K562 (cell line): ENCODE measurements at regions not wholly inside any gene's neighbourhood (a gene's known extent, or its start where the extent isn't known, plus 50 kb on each side); places are given as distances from the start of the nearest gene placed in this dataset.

Source experiments
- ATF2 ChIP-seq: sonication (generic); formaldehyde crosslinking; IDR thresholded peaks from 2 replicates; pipeline ENCODE4 v1.8.1; 2022; ENCODE audit warnings: missing genetic modification reagents
- BRF2 ChIP-seq: IDR thresholded peaks from 3 replicates; pipeline ENCODE4 v1.6.1; 2011; ENCODE audit warnings: borderline replicate concordance, mild to moderate bottlenecking; ENCODE audit not compliant: insufficient read length, insufficient read depth
- FOXJ3 ChIP-seq: sonication (generic); formaldehyde crosslinking; IDR thresholded peaks from 2 replicates; pipeline ENCODE4 v1.4.0; 2020; ENCODE audit warnings: mild to moderate bottlenecking, missing genetic modification reagents
- PCBP2 ChIP-seq: fragments of 200-400 bp; formaldehyde crosslinking; IDR thresholded peaks from 2 replicates; pipeline ENCODE4 v1.6.1; 2018; ENCODE audit warnings: low read length, low read depth, mild to moderate bottlenecking, moderate library complexity; ENCODE audit not compliant: poor library complexity, severe bottlenecking
- POLR2A ChIP-seq: fragments of 450-650 bp; conservative IDR thresholded peaks from 2 replicates; pipeline ENCODE4 v1.6.1; 2016
- POLR2AphosphoS2 ChIP-seq: IDR thresholded peaks from 2 replicates; pipeline ENCODE4 v1.6.1; 2012; ENCODE audit warnings: low read length, improper control_type of control experiment
- REST ChIP-seq, 2 experiments: fragments of 450-650 bp; formaldehyde crosslinking in 1 of 2; IDR thresholded peaks; 2 replicates each; pipeline versions ENCODE4 v1.4.0 to v1.6.1; 2014 to 2020; ENCODE audit warnings: mild to moderate bottlenecking in 2 of 2, borderline replicate concordance in 1 of 2, low read depth in 1 of 2
- SRSF7 ChIP-seq: fragments of 200-400 bp; formaldehyde crosslinking; optimal IDR thresholded peaks from 2 replicates; pipeline ENCODE3; 2017; ENCODE audit warnings: mild to moderate bottlenecking, low read depth, low read length
- TARDBP ChIP-seq: fragments of 450-650 bp; IDR thresholded peaks from 2 replicates; pipeline ENCODE4 v1.6.1; 2016
- TGIF2 ChIP-seq: sonication (generic); formaldehyde crosslinking; IDR thresholded peaks from 2 replicates; pipeline ENCODE4 v1.8.1; 2022; ENCODE audit warnings: mild to moderate bottlenecking, missing genetic modification reagents, moderate library complexity
- ZNF407 ChIP-seq: fragments of 450-650 bp; IDR thresholded peaks from 2 replicates; pipeline ENCODE4 v1.6.1; 2016; ENCODE audit warnings: low read depth

- no peak for TF ChIP-seq FOXJ3
- TF ChIP-seq POLR2A = no peak
- no peak for TF ChIP-seq ATF2 (CRISPR knock-in tag)
- TF ChIP-seq ZNF407 = no peak
- no peak for TF ChIP-seq PCBP2
- no peak for TF ChIP-seq REST (IDR thresholded peaks at IDR 0.05; ENCODE audit: borderline replicate concordance)
- no peak for TF ChIP-seq REST (CRISPR knock-in tag; IDR thresholded peaks at IDR 0.05; ENCODE audit: low read depth)
- no peak for TF ChIP-seq BRF2
- TF ChIP-seq SRSF7 = no peak
- TF ChIP-seq TARDBP = no peak
- no peak for TF ChIP-seq POLR2AphosphoS2
- TF ChIP-seq TGIF2 (CRISPR knock-in tag) = no peak
These were observed 89.5 kb upstream of the PGBD5 start for GRCh38 chr1:230515451-230516145.
